ENCODE measurements at regions not wholly inside any gene's neighbourhood (a gene's known extent, or its start where the extent isn't known, plus 50 kb on each side); places are given as distances from the start of the nearest gene placed in this dataset.
"Not testable (repeated sequence)": the region's sequence is repeated elsewhere in the genome, so short reads cannot be mapped to it uniquely, and the experiment has no call there.

DNA sequence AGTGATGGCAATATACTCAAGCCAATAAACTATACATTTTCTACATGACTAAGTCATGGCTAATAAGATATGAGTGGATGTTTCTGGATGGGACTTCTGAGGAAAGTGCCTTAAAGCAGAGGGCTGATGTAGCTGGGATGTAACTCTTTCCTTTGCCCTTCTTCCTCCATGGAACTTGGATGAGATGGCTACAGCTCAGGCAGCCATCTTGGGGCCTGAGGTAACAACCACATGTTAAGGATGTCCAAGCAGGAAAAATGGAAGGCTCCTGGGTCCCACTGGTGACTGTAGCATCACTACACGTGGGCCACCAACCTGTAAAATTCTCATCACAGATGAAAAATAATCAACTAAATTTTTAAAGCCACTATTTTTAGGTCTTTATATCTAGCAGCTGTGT, 54.4 kb upstream of the GRIP1 start:
- DNase-seq: no peak

DNA sequence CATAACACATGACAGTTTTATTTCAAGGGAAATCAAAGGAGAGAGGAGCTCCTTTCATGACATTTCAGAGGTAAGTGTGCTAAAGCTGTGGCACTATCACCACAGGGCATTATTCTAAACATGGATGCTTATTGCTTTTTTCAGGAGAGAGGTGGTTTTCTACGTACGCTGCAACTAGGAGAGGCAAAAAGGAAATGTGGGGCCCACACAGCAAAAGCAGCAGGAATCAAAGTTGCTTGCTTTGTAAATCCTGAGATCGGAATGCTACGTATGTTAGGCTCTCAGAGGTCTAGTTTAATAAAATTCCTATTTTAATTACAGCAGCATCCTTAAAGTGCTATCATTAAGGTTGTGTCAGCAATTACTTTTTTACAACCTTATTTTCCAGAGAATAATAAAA, 55.0 kb upstream of the GRIP1 start:
- DNase-seq: no peak

DNA sequence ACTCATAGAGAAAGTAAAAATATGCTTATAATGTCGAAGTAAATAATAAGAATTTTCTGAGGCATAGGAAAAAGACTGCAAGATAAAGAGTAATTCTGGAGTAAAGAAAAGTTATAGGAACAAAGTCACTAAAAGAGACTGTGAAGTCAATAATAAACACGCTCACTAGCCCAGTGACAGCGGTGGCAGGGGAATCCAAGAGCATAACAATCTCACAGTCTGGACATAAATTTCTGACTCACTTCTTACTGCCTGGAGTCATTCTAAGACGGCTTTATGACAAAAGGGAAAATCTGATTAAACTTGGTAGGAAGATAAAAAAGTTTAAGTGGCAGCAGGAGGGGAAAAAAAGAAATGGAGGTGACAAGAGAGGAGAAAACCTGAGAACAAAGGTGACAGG, 56.4 kb upstream of the GRIP1 start:
- no peak for DNase-seq

DNA sequence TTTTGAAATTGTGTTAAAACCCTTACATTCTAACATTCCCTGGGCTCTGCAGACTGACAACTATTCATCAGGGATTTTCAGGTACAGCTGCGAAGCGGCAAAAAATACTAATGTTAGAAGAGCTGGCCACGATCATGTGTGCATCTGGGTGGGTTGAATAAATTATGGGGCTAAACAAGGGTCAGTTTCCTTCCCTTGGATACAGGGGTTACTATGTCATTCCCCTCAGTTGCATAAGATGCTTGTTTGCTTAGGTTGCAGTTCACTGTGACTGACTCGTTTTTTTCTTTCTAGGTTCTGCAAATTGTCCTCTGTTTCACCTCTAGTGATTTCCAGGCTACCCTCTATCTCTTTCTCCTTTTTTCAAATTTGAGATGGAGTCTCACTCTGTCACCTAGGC, 58.1 kb upstream of the GRIP1 start:
- DNase-seq: no peak

DNA sequence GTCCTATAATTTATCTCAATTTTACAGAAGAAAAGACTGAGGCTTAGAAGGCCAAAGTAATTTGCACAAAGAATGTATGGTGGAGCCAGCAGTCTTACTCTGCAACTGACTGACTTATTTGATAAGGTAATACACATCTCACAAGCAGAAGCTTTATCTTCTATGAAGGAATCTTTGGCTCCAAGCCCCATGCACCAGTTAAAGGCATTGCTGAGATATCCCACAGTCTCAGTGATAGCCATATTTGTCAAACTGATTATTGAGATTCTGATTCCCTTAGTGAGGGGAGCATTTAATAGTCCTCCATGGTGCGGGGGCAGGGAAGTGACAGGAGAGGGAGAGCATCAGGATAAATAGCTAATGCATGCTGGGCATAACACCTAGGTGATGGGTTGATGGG, 60.4 kb upstream of the GRIP1 start:
- DNase-seq: no peak

DNA sequence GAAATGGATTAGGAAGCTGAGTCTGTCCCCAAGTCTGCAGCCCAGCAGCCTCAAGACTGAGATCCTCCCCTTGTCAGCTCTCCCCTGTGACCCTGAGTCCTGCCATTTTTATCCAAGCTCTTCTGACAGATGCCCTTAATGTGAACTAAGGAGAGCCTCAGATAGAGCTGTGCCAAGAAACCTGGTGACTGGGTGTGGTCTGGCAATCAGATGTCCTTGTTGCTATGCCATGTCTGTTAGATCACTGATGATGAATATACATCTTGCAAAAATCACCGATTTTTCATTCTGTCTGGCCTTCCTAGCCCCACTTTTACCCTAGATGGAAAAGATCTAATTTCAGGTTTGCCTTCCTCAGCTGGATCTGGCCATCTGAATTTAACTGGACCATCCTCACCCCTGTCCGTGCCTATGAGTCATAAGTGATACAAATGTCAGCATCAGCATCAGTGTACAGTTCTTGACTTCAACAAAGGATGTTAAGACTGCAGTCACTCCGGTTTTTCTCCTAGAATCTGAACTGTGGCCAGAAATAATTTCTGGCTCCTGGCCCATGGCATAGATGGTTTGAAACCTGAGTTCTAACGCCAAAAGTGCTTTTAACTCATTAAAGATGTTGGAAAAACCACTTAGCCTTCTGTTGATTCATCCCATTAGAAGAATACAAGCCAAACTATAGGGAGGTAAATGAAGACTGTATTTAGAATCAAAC, 61.2 kb upstream of the GRIP1 start:
- DNase-seq: no peak

DNA sequence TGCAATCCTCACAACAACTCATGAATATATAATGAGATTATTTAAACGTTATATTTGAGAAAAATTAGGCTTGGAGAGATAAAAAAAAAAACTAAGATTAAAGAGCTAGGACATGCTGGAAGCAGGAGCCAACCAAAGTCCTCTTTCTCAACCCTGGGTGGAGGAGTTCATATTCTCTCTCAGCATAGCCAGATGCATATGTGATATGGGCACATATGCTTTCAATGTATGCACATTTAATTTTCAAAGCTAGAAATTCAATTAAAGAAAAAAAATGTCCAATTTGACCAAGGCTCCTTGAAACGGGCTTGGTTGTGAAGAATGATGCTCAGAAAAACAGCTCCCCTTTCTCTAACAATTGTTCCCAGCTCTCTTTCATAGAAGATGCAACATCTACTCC, 61.9 kb upstream of the GRIP1 start:
- no peak for DNase-seq

DNA sequence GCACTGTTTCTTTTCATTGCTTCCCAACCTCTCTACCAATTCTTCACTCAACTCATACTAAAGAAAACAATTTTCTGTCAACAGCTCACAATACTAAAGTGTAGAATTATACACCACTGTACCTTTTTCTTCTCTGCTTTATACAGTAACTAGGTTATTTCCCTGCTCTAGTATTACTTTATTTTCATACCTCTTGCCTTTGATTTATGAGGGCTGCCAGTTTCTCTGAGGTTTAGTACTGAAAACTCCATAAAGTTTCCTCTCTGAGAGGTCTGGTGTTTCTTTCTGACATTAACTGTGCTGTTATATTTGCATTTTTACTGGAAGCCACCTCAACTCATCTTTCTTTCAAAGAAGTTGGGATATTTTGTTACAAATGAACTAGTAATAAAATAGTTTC, 63.0 kb upstream of the GRIP1 start:
- DNase-seq: no peak

DNA sequence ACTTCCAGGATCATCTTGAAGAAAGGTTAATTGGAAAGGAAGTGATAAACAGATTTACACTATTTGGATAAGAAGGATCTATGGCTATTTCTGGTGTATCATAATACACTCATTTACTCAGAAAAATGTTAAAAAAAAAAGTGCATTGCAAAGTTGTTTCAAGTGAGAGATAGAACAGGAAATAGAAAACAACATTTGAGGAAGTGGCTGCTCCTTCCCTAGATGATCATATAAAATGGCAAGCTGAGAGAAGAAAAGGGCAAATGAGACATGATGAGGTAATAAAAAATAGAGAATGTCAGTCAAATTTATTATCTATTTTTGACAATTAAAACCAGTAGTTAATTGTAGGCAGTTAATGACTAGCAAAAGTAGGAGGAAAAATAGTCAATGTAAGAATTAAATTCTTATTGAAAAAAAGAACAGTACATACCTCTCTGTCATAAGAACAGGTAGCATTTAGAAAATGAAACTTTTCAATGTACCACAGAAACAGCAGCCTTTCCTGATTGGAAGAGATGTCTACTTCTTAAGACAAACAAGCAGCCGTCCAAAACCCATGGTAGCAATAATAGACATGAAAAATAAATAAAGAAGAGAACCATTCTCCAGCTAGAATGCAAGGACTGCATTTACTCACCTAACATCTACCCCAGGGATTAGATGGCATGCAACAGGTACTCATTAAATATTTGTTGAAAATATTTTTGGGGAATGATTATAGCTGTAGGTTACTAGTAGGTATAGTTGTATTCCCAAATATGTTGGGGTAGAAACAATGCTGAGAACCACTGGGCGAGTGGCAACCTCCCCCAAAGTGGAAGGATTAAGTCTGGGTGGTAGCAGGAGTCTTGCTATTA, 63.9 kb upstream of the GRIP1 start:
- no peak for DNase-seq

DNA sequence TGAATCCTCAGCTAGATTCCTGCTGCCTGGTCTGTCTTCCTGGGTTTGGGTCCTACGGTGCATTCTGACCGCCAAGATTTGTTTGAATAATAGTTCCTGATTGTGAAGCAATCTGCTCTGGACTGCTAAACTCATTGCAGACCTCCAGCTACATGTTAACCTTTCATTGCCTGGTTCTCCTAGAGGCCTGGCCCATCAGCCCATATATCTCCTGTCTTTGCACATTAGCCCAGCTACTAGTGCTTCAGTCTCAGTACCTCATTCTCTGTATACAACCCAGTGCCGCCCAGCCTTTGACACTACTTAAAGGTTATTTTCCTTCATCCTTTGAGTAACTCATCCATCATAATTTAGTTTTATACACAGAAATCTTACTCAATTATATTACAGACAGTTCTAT, 65.6 kb upstream of the GRIP1 start:
- DNase-seq: no peak

DNA sequence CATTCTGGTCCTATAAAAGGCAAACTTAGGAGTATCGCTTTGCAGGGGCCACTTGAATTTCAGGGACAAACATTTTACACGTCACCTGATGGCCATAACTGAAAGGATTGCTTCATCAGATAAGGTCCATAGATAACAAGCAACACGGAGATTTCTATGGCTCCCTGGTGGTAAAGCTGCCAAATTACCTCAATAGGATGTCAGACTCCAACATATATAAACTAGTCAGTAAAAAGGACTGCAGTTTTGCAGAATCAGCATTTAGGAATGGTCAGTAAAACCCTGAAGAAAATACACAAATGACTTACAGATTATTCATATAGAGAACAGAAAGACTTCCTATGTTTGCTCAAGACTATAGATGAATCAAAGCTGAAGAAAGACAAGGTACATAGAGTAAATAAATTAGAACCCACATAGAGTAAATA, 66.1 kb upstream of the GRIP1 start:
- DNase-seq: no peak

DNA sequence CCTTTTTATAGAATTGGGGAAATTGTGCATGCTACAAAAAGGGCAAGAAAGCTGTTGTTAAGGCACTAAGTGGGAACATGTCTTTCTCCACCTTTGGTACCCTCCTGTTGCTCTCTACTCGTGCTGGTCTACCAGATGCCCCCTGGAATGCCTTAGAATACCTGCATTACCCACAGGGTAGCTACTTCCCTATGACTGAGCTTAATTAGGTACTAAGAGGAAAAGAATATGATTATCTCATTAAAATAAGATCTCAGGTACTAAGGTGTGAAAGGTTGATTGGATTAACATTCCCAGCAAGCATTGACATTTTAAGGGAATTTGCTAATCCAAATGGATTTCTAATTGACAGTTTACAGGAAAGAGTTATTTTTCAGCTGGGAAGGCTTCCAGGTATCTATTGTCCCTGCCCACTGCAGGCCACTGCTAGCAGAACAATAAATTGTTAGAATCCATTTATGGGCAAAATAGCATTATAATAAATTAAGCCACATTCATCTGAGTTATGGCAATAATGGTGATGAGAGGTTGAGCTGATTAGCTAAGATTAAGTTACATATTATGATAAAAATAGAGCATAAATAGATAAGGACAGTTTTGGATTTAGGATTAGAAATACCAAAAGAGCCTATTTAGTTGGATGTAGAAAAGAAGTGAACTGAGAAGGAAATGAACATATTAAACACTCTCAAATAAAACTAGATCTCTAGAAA, 67.8 kb upstream of the GRIP1 start:
- no peak for DNase-seq

DNA sequence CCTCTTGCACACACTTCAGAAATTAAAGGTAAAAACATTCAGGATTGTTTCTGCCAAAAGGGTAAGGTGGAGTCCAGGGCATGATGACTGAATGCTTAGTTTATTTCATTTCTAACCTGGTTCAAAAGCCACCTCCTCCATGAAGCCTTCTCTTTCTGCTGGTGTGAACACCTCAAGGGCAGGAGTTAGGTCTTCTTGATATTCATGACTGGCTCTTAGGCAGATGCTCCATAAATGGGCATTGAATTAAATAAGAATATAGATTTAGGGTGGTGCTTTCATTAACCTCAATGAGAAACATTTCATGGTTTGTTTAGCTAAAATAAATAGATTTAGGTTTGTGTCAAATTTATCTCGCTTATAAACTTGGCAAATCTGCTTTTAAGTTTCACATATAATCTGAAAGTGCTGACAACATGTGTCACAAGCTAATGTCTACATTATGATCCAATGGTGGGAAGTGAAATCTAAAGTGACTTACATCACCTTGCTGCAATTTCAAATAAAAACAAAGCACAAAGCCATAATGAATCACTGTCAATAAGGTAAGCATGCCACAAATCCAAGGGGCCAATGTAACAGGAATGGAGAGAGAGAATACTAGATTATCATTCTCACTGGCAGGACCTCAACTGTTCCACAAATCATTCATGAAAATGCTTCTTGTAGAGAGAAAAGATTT, 72.7 kb upstream of the GRIP1 start:
- no peak for DNase-seq

DNA sequence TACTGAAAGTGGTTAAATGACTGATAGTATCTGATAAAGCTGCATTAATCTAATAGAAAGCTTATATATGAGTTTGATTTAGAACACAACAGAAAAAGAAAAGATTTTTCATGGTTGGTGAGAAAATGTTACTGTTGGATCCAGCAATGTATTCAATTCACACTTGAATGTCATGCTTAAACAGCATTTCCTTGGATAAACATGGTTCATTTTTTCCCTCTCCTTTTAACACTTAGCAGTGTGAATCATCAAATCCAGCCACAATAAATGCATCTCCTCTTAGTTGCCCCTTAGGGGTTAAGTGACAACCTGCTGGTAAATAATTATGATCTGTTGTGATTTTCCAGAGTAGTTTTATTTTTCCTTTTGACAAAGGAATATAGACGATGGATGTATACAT, 74.9 kb upstream of the GRIP1 start:
- no peak for DNase-seq

DNA sequence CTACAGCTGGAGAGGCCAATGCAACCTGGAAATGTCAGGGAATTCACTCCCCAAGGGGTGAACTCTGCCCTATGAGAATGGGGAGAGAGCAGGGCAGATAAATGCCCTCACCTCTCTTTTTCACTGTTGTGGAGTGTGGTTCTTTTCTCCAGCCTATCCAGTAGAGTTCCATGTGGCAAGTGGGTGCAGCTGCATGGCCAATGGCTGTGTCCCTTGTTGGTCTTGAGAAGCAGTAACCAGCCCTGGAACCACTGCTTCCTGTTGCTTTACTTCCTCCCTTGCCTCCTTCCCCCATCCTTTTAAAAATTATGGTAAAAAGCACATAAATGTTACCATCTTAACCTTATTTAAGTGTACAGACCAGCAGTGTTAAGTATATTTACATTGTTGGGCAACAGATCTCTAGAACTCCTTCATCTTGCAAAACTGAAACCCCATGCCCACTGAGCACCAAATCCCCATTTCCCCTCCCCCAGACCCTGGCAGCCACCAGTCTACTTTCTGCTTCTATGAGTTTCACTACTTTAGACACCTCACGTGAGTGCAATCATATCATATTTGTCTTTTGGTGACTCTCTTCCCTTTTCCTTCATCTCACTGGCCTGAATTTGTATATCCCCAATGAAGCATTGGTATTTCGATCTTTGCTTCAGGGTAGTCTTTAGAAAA, 77.0 kb upstream of the GRIP1 start:
- no peak for DNase-seq

DNA sequence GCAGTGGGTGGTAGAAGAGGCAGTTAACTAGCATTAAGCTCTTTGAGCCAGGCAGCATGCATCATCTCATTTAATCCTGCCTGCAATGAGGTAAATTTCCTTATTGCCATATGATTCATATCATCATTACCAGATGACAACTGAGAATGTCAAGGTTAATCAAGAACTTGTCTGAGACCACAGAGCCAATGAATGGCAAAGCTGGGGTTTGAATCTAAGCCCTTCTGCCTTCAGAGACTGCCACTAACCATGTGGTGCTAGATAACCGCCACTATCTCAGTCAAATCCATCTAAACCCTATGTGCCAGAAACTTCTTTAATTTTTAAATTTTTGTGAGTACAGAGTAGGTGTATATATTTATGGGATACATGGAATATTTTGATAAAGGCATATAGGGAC, 77.8 kb upstream of the GRIP1 start:
- no peak for DNase-seq

DNA sequence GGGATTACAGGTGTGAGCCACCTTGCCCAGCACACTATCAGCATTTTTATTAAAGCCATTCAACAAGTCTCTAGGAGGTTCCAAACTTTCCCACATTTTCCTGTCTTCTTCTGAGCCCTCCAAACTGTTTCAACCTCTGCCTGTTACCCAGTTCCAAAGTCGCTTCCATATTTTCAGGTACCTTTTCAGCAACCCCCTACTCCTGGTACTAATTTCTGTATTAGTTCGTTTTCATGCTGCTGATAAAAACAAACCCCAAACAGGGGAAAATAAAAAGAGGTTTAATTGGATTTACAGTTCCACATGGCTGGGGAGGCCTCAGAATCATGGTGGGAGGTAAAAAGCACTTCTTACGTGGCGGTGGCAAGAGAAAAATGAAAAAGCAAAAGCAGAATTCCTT, 81.2 kb upstream of the GRIP1 start:
- DNase-seq: not testable (repeated sequence)

DNA sequence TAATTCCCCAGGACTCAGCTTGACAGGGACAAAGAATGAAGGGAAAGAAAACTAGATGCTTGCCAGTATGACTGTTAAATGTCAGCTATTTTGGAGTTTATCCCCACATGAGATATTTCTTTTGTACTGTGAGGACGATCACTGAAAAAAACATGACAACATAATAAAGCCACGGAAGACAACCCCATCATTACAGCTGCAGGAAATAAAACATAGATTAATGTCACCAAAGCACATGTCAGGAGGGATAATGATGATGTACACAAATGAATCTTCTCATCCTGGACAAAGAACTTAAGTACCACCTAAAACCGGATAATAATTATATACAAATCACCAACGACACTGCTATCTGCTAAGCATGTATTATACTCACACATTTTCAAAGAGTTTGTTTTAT, 84.6 kb upstream of the GRIP1 start:
- no peak for DNase-seq

DNA sequence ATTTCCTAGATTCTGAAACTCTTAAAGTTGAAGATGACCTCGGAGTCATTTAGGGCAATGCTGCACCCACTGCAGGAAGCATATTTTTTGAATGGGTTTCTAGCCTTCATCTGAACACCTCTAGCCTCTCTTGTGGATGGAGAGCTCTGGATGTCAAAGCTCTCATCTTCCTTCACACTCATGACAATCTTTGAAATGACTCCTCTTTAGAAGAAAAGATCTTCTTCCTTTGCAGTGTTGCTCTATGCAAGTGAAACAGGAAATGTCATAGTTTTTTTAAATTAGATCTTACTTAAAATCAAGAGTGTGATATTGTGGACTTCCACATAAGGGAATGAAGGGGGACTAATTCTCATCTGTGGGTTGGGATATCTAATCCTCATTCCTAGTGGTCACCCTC, 86.3 kb upstream of the GRIP1 start:
- DNase-seq: no peak

DNA sequence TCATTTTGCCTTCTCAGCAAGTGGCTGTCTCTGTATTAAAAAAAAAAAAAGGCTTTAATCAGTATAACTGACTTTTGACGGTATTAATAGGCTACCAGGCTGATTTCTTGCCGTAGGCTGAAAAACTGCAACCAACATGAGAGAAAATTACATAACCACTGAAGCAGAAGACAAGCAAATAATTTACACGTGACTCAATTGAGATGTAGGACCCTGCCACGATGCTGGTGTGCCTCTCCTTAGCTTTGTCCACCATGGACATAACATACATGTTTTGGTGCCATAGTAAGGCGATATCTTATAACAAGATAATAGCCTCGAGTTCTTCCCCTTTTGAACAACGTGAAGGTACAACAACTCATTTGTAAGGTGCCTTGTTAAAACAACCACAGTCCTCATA, 88.7 kb upstream of the GRIP1 start:
- DNase-seq: no peak

DNA sequence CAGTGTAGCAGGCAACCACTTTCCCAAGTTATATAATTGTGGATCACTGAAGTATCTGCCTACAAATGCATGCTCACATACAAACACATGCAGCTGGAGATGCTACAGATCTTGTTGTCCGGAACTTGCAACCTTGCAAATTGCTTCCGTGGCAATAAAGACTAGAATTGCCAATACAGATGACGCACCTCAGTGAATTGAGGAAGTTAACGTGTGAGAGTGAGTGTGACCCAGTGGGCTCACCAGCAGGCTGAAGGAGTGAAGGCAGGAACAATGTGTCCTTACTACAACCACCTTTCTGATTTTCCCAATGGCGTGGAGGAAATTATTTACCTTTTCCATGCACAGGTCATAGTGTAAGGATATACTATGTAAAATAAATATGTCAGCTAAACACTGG, 89.4 kb upstream of the GRIP1 start:
- DNase-seq: no peak

DNA sequence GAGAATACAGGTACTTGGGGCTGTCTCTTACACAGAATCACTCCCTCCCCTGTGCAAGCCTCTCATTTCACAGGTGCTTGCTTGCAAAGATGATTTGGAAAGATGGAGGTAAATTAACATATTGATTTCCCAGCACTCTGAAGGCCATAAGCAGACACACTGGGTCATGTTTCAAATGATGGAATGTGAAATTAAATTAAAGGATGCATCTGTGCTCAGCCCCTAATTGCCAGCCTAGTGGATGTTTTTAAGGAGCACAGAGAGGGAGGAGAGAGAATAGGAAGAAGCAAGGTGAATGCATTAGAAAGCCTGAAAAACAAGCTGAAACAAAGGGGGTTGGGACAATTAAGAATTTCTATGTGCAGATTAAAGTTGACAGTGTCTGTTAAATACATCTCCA, 96.1 kb upstream of the GRIP1 start:
- DNase-seq: no peak

Measured in muscle of arm (tissue), 1 donor.